ENCODE measurements at regions not wholly inside any gene's neighbourhood (a gene's known extent, or its start where the extent isn't known, plus 50 kb on each side); places are given as distances from the start of the nearest gene placed in this dataset.

GRCh38 chr4:30427932-30428331 is 292.2 kb upstream of the PCDH7 start:
- H3K36me3 ChIP-seq (ENCODE audit: insufficient read depth): no peaks in the 10 kb centered on the region
- TF ChIP-seq CTCF (conservative IDR thresholded peaks at IDR 0.05; ENCODE audit: low read depth, low read length): no peak
- H3K4me1 ChIP-seq (ENCODE audit: low read depth, poor library complexity, severe bottlenecking): no peaks in the 10 kb centered on the region
- no peaks in the 10 kb centered on the region for H3K27me3 ChIP-seq (ENCODE audit: insufficient read depth, low read depth)
- H3K27ac ChIP-seq: no peak overlapping the region
- H3K4me2 ChIP-seq: no peak overlapping the region
- no peak overlapping the region for H3K4me3 ChIP-seq (IDR thresholded peaks at IDR 0.05; ENCODE audit: insufficient read depth, low read depth, low read length)
- H2AFZ ChIP-seq (ENCODE audit: low read depth): no peak overlapping the region
- H3K79me2 ChIP-seq (ENCODE audit: insufficient read depth, low read depth): no peaks in the 10 kb centered on the region
- H3K9ac ChIP-seq: no peak overlapping the region
- no peaks in the 10 kb centered on the region for H4K20me1 ChIP-seq (ENCODE audit: insufficient read depth)

- no peak for TF ChIP-seq CTCF (conservative IDR thresholded peaks at IDR 0.05; ENCODE audit: low read depth, low read length)
- Histone ChIP-seq H3K79me2 (ENCODE audit: insufficient read depth, low read depth) (no peaks in the 10 kb centered on the region), H2AFZ (ENCODE audit: low read depth) (no peak overlapping the region), H3K27ac (no peak overlapping the region), H3K4me1 (ENCODE audit: low read depth, poor library complexity, severe bottlenecking) (no peaks in the 10 kb centered on the region), H3K27me3 (ENCODE audit: insufficient read depth, low read depth) (no peaks in the 10 kb centered on the region), H3K4me2 (no peak overlapping the region), H4K20me1 (ENCODE audit: insufficient read depth) (no peaks in the 10 kb centered on the region), H3K4me3 (IDR thresholded peaks at IDR 0.05; ENCODE audit: insufficient read depth, low read depth, low read length) (no peak overlapping the region), H3K36me3 (ENCODE audit: insufficient read depth) (no peaks in the 10 kb centered on the region), H3K9ac (no peak overlapping the region)
Measured at GRCh38 chr4:30429813-30430761, 290.1 kb upstream of the PCDH7 start.

GRCh38 chr4:30434656-30435055 is 285.5 kb upstream of the PCDH7 start:
- no peak overlapping the region for H2AFZ ChIP-seq (ENCODE audit: low read depth)
- no peaks in the 10 kb centered on the region for H3K36me3 ChIP-seq (ENCODE audit: insufficient read depth)
- H3K9ac ChIP-seq: no peak overlapping the region
- H3K4me1 ChIP-seq (ENCODE audit: low read depth, poor library complexity, severe bottlenecking): no peaks in the 10 kb centered on the region
- H3K27me3 ChIP-seq (ENCODE audit: insufficient read depth, low read depth): no peaks in the 10 kb centered on the region
- H3K4me3 ChIP-seq (IDR thresholded peaks at IDR 0.05; ENCODE audit: insufficient read depth, low read depth, low read length): no peak overlapping the region
- H3K4me2 ChIP-seq: no peak overlapping the region
- no peak overlapping the region for H3K27ac ChIP-seq
- no peaks in the 10 kb centered on the region for H3K79me2 ChIP-seq (ENCODE audit: insufficient read depth, low read depth)
- H4K20me1 ChIP-seq (ENCODE audit: insufficient read depth): no peaks in the 10 kb centered on the region
- TF ChIP-seq CTCF (conservative IDR thresholded peaks at IDR 0.05; ENCODE audit: low read depth, low read length): no peak

- H3K4me3 ChIP-seq (IDR thresholded peaks at IDR 0.05; ENCODE audit: insufficient read depth, low read depth, low read length): no peak overlapping the region
- H3K36me3 ChIP-seq (ENCODE audit: insufficient read depth): no peaks in the 10 kb centered on the region
- no peaks in the 10 kb centered on the region for H3K79me2 ChIP-seq (ENCODE audit: insufficient read depth, low read depth)
- no peak overlapping the region for H3K4me2 ChIP-seq
- TF ChIP-seq CTCF (conservative IDR thresholded peaks at IDR 0.05; ENCODE audit: low read depth, low read length): no peak
- no peak overlapping the region for H3K9ac ChIP-seq
- H4K20me1 ChIP-seq (ENCODE audit: insufficient read depth): no peaks in the 10 kb centered on the region
- H3K27ac ChIP-seq: no peak overlapping the region
- H3K4me1 ChIP-seq (ENCODE audit: low read depth, poor library complexity, severe bottlenecking): no peaks in the 10 kb centered on the region
- H3K27me3 ChIP-seq (ENCODE audit: insufficient read depth, low read depth): no peaks in the 10 kb centered on the region
- no peak overlapping the region for H2AFZ ChIP-seq (ENCODE audit: low read depth)
Measured at GRCh38 chr4:30436394-30436793, 283.8 kb upstream of the PCDH7 start.

Measured in KMS-11 (cell line).